GM12878 (cell line): ENCODE measurements at regions not wholly inside any gene's neighbourhood (a gene's known extent, or its start where the extent isn't known, plus 50 kb on each side); places are given as distances from the start of the nearest gene placed in this dataset.

Source experiments
- ATAC-seq: fragments of 200-7000 bp; cut with Tn5 transposase; 3 replicates; pipeline ENCODE4 v1.9.1; 2020; ENCODE audit warnings: mild to moderate bottlenecking, moderate library complexity
- BruUV-seq: library from RNA; stranded (reverse); fragments of 400-500 nt; replicated peaks from 2 replicates; lab custom pipeline; 2021; lab: Mats Ljungman, UMichigan
- CTCF ChIA-PET: fragments of 300-600 bp; sonication (Branson Sonifier 250); formaldehyde crosslinking; extraction: SDS; loops from one replicate; lab custom pipeline; 2021; ENCODE audit warnings: inconsistent platforms; lab: Yijun Ruan, JAX
- POLR2A ChIA-PET: fragments of 350-600 bp; formaldehyde crosslinking; extraction: SDS; loops from one replicate; lab custom pipeline; 2021; ENCODE audit warnings: inconsistent platforms; lab: Charles Lee
- RAD21 ChIA-PET: fragments of 300-600 bp; sonication (Branson Sonifier 250); formaldehyde crosslinking; loops from one replicate; lab custom pipeline; 2023; ENCODE audit warnings: antibody characterized with exemption; ENCODE audit not compliant: unreplicated experiment; lab: Charles Lee
- SMC1A ChIA-PET: fragments of 300-600 bp; sonication (Branson Sonifier 250); formaldehyde crosslinking; loops from one replicate; lab custom pipeline; 2023; ENCODE audit not compliant: unreplicated experiment, uncharacterized antibody; lab: Charles Lee
- DNase-seq: peaks from one replicate; pipeline ENCODE4 v3.0.0-alpha.2; 2011; ENCODE audit warnings: low read depth, low spot score
- FAIRE-seq: peaks from 3 replicates; lab custom pipeline; 2011; peaks lifted over from hg19 to GRCh38; lab: Jason Lieb, UNC
- H2AFZ ChIP-seq: 2 replicates; pipeline ENCODE4 v1.6.0; 2011; ENCODE audit warnings: low read depth, low read length, control low read depth; ENCODE audit not compliant: control insufficient read depth
- H3K27ac ChIP-seq: 2 replicates; pipeline ENCODE4 v1.5.1; 2011; ENCODE audit warnings: control low read depth; ENCODE audit not compliant: control insufficient read depth, insufficient read depth
- H3K27me3 ChIP-seq, 2 experiments: replicated peaks in 1 of 2; 2 replicates each; pipeline versions ENCODE4 v1.6.0 to v1.6.1; 2011; ENCODE audit warnings: low read length in 1 of 2; ENCODE audit not compliant: control insufficient read depth in 2 of 2, insufficient read depth in 2 of 2
- H3K36me3 ChIP-seq, 2 experiments: 2 replicates each; pipeline ENCODE4 v1.5.1; 2011; ENCODE audit warnings: low read length in 1 of 2; ENCODE audit not compliant: control insufficient read depth in 2 of 2, insufficient read depth in 2 of 2
- H3K4me1 ChIP-seq: 2 replicates; pipeline ENCODE4 v1.6.1; 2011; ENCODE audit warnings: mild to moderate bottlenecking, low read length, moderate library complexity, mixed read lengths; ENCODE audit not compliant: control insufficient read depth, insufficient read depth
- H3K4me2 ChIP-seq: 2 replicates; pipeline ENCODE4 v1.6.0; 2011; ENCODE audit warnings: control low read depth; ENCODE audit not compliant: control insufficient read depth, insufficient read depth
- H3K4me3 ChIP-seq: fragments of 200-600 bp; sonication (generic); 2 replicates; pipeline ENCODE4 v1.5.1; 2016
- H3K79me2 ChIP-seq: 2 replicates; pipeline ENCODE4 v1.6.0; 2011; ENCODE audit warnings: low read length; ENCODE audit not compliant: control insufficient read depth, insufficient read depth
- H3K9ac ChIP-seq: 2 replicates; pipeline ENCODE4 v1.8.0; 2011; ENCODE audit warnings: low read length, control low read depth, mixed read lengths; ENCODE audit not compliant: control insufficient read depth, insufficient read depth
- H3K9me3 ChIP-seq: replicated peaks from 3 replicates; pipeline ENCODE4 v1.5.1; 2011; ENCODE audit warnings: mild to moderate bottlenecking, low read length; ENCODE audit not compliant: control insufficient read depth, insufficient read depth
- H4K20me1 ChIP-seq: 2 replicates; pipeline ENCODE4 v1.6.0; 2011; ENCODE audit not compliant: control insufficient read depth, insufficient read depth
- GATAD2B ChIP-seq: fragments of 450-650 bp; conservative IDR thresholded peaks from 2 replicates; pipeline ENCODE4 v1.6.1; 2017; ENCODE audit warnings: low read depth, mild to moderate bottlenecking, moderate library complexity
- KLF5 ChIP-seq: fragments of 450-650 bp; IDR thresholded peaks from 2 replicates; pipeline ENCODE4 v1.6.1; 2014; ENCODE audit warnings: mild to moderate bottlenecking; ENCODE audit not compliant: partially characterized antibody
- NFYB ChIP-seq: IDR thresholded peaks from 2 replicates; pipeline ENCODE4 v1.6.1; 2011; ENCODE audit warnings: low read depth, mild to moderate bottlenecking, low read length, improper control_type of control experiment, moderate library complexity; ENCODE audit not compliant: insufficient read depth
- NR2C2 ChIP-seq: IDR thresholded peaks from 2 replicates; pipeline ENCODE4 v1.6.1; 2011; ENCODE audit warnings: borderline replicate concordance, low read depth; ENCODE audit not compliant: control insufficient read depth, insufficient read length
- WGBS: methylation state at CpG from one replicate; pipeline ENCODE4 v1.1.6; 2016; ENCODE audit warnings: low lambda C conversion rate; ENCODE audit not compliant: insufficient replicate concordance, insufficient coverage; ENCODE audit errors: missing lambda C conversion rate; 5-methylcytosine and 5-hydroxymethylcytosine counted together
- in situ Hi-C: fragments of 300-500 bp; cut with MboI; formaldehyde crosslinking; loops from 9 replicates; pipeline ENCODE4 v1.14.3; 2018; ENCODE audit warnings: mixed read lengths
- intact Hi-C: fragments of 100-400 bp; cut with micrococcal nuclease; formaldehyde crosslinking; loops from one replicate; pipeline ENCODE4 v1.14.2; 2022; ENCODE audit not compliant: unreplicated experiment
- TF ChIP-seq, protein P1 (sequence below): fragments of 150-350 bp; IDR thresholded peaks from 2 replicates; pipeline ENCODE4 v1.6.1; 2016; ENCODE audit warnings: low read depth, low read length
- TF ChIP-seq, protein P2 (sequence below): IDR thresholded peaks from 2 replicates; pipeline ENCODE4 v1.6.1; 2011; ENCODE audit warnings: low read depth, low read length, improper control_type of control experiment, borderline replicate concordance

DNA sequence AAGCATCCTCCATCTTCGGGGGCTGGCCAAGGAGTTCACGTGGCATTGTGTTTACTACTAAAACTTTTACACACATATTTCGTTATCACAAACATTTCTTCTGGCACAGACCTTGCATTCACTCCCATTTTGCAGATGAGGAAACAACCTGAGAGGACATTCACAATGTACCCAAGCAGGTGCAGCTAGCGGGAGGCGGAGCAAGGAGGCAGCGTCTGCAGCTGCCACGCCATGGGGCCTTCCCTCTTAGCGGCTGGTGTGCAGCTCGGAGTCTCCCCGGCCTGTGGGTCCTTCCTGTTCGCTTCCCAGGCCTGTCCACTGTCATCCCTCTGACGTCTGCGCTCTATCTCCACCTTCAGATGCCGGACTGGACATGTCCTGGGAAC lies 807.8 kb downstream of the TBC1D22A start:
- ATAC-seq (no peak), FAIRE-seq (no peak), DNase-seq (no peak)
- Histone ChIP-seq H3K4me3 (no peak overlapping the region), H3K4me2 (no peak overlapping the region), H3K4me1 (no peaks in the 10 kb centered on the region), H3K9ac (no peak overlapping the region), H3K36me3 (no peaks in the 10 kb centered on the region), H2AFZ (no peak overlapping the region), H3K27me3 (no peaks in the 10 kb centered on the region), H3K79me2 (no peaks in the 10 kb centered on the region), H3K9me3 (no peaks in the 10 kb centered on the region; the same call in 2 of the 3 replicates), H3K27ac (no peak overlapping the region), H4K20me1 (no peaks in the 10 kb centered on the region)
- in situ Hi-C loops: no loop called here
- ChIA-PET RAD21 (no interaction called here), POLR2A (no interaction called here), SMC1A (no interaction called here), CTCF (no interaction called here)
- no peak for TF ChIP-seq NR2C2
- TF ChIP-seq NFYB: no peak
- no peak for TF ChIP-seq KLF5
- TF ChIP-seq, protein P1, sequence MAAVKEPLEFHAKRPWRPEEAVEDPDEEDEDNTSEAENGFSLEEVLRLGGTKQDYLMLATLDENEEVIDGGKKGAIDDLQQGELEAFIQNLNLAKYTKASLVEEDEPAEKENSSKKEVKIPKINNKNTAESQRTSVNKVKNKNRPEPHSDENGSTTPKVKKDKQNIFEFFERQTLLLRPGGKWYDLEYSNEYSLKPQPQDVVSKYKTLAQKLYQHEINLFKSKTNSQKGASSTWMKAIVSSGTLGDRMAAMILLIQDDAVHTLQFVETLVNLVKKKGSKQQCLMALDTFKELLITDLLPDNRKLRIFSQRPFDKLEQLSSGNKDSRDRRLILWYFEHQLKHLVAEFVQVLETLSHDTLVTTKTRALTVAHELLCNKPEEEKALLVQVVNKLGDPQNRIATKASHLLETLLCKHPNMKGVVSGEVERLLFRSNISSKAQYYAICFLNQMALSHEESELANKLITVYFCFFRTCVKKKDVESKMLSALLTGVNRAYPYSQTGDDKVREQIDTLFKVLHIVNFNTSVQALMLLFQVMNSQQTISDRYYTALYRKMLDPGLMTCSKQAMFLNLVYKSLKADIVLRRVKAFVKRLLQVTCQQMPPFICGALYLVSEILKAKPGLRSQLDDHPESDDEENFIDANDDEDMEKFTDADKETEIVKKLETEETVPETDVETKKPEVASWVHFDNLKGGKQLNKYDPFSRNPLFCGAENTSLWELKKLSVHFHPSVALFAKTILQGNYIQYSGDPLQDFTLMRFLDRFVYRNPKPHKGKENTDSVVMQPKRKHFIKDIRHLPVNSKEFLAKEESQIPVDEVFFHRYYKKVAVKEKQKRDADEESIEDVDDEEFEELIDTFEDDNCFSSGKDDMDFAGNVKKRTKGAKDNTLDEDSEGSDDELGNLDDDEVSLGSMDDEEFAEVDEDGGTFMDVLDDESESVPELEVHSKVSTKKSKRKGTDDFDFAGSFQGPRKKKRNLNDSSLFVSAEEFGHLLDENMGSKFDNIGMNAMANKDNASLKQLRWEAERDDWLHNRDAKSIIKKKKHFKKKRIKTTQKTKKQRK: no peak
- TF ChIP-seq GATAD2B: no peak
- TF ChIP-seq, protein P2, sequence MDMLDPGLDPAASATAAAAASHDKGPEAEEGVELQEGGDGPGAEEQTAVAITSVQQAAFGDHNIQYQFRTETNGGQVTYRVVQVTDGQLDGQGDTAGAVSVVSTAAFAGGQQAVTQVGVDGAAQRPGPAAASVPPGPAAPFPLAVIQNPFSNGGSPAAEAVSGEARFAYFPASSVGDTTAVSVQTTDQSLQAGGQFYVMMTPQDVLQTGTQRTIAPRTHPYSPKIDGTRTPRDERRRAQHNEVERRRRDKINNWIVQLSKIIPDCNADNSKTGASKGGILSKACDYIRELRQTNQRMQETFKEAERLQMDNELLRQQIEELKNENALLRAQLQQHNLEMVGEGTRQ: no peak
- WGBS: 31% methylated on average over 14 of the region's 14 CpGs
- intact Hi-C loops: no loop called here
- no TSS peak for BruUV-seq
